Right kidney (tissue), 1 donor: ENCODE measurements at regions not wholly inside any gene's neighbourhood (a gene's known extent, or its start where the extent isn't known, plus 50 kb on each side); places are given as distances from the start of the nearest gene placed in this dataset.
A peak's percentile ranks its signal among the peaks of the same experiment; 100 is the strongest.

ENCODE experiments used
- DNase-seq: peaks from one replicate; pipeline ENCODE4 v3.0.0-alpha.2; 2016

DNA sequence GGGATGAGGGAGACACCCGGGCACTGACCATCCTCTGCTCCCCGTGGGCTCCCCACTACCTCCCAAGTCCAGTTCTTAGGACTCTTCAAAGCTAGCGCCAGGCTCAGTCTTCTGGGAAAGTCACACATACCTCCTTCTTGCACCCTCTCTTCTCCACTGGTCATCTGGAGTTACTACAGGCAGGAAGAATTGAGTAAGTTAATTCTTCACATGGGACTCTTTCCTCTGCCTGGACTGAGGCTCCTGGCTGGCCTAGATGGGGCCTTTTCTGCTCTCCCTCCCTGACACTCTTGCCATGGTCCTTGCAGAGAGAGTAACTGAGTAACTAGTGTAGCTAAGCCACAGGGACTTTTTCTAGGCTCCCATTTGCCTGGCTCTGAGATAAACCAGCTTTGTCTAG is 96.5 kb upstream of the CELF4 start:
- no peak for DNase-seq

DNA sequence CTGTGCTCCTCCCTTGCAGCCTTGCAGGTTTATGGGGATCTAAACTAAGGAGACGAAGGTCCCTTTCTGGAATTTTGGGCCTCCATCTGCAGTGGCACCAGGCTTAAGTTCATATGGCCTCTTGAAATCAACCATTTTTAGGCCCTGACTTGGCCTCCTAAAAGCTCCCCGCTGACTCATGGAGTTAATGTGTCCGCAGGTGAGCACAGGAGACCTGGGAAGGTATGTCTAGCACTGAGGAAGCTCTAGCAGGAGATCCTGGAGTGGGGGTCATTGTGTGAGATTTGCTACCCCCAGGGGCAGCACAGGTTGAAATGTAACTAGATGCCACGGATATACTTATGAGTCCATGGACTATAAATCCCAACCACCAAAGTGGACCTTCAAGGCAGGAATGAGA is 95.9 kb upstream of the CELF4 start:
- DNase-seq = no peak

DNA sequence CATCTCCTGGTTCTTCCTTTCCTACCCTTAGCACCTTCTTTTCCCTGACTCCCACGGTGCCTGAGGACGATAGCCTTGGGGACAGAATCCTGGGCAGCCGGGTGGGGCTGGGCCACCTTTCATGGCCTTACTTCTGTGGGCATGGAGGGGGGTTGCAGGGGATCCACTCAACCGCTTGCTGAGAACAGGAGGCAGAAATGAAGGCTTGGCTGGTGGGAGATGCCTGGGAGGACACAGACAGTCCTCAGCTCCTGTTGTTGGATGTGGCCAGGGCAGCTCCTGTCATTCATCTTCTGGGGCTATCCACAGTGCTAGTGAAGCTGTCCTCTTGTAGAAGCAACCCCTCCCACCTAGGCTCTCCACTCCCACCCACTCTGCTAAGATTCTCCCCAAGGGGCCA is 95.5 kb upstream of the CELF4 start:
- no peak for DNase-seq

DNA sequence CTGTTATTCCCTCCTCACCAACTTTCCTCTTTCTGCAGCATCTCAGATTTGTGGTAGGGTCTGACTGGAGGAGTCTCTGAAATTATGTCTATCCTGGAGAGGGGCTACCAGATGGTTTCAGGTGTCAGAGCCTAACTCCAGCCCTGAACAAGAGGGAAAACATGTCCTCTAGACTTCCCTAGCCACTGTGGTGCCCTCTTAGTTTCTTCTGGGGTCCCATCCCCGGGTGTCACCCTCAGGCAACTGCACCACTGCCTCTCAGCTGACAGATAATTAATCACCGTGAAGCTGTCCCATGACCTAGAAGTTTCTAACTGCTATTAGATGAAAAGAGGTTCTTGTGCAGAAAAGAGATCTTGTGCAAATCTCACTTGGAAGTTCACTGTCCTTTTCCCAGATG is 95.1 kb upstream of the CELF4 start:
- no peak for DNase-seq

DNA sequence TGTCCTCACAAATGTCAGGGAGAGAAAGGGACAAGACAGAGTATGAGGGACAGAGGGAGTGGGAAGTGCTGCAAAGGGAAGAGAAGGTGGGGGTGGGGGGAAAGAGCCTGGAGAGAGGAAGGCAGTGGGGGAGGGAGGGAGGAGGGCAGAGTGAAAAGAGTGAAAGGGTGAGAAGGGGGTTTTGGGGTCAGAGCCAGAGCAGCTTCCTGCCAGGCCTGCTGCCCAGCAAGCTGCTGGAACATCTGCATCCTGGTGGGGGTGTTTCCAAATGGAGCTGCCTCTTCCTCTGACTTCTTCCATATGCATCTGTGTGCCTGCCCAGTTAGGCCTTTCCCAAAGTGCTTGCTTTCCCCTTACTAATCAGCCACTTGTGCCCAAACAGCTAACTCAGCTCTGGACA is 94.3 kb upstream of the CELF4 start:
- no peak for DNase-seq

DNA sequence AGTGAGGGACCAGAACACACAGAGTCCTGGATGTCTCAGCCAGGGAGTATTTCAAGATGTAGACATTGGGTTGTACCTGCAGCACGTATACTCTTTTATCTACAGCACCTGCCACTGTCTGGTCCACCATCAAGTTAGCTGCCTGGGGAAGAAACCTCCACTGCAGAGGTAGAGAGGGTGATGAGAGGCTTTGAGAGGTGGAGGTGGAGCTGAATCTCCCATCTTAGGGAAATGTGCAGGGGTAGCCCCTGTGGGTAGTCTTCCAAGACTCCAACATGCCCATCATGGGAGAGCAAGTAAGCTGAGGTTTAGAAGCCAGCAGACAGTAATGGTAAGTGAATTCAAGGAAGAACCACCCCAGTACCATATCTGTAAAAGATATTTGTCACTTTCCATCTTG is 93.3 kb upstream of the CELF4 start:
- DNase-seq = no peak

DNA sequence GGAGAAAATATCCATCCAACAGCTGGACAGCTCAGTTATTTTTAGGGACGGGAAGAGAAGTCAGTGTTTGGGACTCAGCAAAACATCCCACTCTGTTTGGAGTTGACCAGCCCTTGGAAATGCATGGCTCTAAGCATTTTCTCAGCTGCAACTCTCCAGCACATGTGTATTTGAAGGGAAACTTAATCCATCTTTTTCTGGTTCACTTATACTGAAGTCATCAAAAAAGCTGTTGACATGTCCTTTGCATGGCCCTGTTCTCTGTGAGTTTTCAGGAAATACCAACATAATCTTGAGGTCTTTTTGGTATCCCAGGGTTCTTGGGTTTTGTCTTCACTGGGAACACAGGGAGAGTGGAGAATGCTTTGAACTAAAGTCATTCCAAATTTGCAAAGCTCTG is 91.9 kb upstream of the CELF4 start:
- DNase-seq = no peak

DNA sequence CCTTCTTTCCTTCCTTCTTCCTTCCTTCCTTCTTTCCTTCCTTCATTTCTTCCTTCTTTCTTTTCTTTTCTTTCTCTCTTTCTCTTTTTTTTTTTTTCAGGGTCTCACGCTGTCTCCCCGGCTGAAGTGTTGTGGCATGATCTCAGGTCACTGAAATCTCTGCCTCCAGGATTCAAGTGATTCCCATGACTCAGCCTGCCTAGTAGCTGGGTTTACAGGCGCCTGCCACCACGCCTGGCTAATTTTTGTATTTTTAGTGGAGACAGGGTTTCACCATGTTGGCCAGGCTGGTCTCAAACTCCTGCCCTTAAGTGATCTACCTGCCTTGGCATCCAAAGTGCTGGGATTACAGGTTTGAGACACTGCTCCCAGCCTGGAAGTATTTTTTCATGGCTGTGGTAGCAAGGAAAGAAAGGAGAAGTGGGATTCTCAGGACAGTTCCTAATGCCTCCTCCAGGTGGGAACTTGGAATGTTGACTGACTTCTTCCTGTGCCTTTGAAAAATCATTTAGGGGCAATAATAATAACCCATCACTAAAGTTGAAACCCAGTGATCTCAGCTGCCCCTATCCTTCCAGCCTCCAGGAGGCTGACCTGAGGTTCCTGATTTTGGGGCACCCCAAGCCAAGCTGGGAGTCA is 89.3 kb upstream of the CELF4 start:
- DNase-seq = no peak

DNA sequence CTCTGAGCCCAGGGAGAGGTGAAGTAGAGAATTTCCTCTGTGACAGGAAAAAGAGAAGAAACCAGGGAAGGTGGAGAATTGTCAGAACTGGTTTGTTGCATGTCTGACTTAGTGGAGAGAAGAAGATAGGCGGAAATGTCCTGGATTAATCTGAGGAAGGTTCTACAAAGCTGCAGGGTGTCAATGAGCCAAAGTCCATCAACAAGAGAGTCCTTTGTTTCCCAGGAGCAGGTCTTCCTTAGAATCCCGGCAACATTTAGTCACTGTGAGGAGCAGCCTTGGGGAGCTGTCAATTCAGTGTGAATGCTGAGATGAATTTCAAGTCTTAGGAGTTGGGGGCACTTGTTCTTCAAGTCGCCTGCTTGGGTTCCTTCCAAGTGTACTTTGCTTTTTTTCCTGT is 88.4 kb upstream of the CELF4 start:
- no peak for DNase-seq

DNA sequence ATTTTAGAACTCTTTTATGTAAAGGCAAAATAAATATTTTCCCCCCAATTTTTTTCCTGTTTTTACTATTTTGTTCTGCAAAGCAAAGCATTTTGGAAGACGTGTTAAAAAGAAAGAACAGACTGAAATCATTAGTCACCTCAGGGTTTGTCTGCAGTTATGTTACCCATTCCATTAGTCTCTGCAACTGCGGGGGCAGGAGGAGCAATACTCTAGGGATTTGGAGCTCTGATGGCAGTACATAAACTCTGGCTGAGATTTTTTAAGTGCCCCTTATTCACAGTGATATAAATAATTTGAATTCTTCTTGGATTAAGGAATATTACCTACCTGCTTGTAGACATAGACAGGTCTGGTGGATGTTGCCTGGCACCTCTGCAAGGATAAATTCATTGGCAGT is 88.0 kb upstream of the CELF4 start:
- no peak for DNase-seq

DNA sequence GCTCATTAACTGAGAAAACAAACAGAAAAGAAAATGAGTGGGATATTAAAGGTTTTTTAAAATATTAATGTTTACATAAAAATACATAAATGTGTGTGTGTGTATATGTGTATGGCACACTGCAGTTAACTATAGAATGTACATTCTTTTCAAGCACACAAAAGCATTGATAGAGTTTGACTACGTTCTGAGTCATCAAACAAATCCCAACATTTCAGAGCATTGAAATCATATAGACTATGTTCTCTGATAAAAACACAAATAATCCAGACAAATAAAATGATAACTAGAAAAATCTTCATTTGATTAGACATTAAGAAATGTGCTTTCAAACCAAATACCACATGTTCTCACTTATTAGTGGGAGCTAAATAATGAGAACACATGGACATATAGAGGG is 84.3 kb upstream of the CELF4 start:
- DNase-seq = no peak

DNA sequence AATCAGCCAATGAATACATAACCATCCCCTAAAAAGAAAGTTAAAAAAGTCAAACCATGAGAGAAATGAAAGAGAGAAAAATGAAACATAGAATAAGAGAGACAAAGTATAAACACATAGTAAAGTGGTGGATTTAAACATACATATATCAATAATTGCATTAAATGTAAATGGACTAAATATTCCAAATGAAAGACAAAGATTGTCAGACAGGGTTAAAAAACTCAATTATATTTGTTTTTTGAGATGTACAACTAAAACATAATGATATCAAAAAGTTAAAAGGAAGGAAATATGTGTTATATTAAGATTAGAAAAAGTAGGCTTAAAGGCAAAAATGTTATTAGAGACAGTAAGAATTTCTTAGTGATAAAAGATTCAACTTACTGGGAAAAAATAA is 83.8 kb upstream of the CELF4 start:
- DNase-seq = no peak

DNA sequence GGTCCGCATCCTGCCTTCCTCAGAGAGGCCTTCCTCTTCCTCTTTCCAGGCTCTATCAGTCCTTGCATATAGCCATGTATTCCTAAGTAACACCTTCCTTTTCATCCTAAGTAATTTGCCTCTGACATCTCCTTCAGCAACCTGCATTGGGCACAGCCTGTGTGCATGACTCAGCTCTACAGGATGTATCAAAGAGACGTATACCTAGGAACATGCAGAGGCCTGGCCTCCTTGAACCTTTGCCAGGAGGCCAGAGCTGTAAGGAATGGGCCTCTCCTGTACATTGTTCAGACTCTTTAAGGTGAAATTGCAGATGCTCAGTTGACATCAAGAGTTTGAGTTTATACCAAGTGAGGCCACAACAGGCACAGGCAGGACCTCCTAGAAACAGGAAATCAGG is 76.0 kb upstream of the CELF4 start:
- no peak for DNase-seq

DNA sequence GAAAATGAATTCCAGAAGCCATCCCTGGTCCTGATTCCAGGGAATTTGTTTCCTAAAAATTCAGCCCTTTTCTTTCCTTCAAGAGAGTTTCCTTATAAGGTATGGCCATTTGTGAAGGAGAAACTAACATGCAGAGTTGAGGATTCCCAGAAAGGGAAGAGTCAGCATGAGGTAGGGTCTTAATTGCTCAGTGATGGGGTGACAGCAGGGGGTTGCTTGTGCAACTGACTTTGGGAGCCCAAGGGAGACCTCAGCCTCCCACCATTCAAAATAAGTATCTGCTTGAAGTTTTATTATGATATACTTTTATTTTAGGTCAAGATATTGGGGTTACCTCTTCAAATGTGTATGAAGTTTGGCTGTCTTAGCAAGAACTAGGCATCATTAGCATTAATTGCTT is 74.9 kb upstream of the CELF4 start:
- no peak for DNase-seq

DNA sequence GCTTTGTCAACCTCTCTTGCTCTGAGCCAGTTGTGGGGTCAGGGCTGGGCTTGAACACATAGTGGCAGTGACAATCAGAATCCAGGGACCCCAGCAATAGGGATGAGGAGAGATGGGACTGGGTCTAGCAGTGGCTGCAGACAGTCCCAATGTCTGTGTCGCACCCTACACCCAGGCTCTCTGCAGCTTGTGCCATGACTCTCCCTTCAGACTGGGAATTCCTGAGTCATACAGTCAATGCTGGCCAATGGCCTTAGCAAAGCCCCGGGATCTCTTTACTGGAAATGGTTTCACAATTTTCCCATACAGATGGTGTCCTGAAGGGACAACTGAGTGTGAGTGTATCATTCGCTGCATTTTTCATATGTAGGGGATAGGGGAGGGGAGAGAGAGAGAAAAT is 74.2 kb upstream of the CELF4 start:
- DNase-seq = no peak

DNA sequence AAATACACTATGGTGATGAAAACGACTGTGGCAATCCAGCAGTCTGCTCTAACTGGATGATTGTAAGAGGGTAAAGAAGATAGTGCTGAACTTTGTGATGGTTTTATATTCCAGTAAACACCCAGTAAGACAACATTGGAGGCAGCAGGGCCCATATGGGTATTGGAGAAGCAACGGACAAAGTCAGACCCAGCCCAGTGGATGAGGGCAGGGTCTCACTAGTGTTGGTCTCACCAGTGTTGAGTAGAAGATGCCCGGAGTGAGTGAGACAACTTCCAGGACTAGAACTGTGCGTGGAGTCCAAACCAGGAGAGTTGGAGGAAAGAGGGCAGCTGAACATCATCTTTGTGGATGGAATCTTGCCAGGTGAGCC is 71.9 kb upstream of the CELF4 start:
- no peak for DNase-seq

DNA sequence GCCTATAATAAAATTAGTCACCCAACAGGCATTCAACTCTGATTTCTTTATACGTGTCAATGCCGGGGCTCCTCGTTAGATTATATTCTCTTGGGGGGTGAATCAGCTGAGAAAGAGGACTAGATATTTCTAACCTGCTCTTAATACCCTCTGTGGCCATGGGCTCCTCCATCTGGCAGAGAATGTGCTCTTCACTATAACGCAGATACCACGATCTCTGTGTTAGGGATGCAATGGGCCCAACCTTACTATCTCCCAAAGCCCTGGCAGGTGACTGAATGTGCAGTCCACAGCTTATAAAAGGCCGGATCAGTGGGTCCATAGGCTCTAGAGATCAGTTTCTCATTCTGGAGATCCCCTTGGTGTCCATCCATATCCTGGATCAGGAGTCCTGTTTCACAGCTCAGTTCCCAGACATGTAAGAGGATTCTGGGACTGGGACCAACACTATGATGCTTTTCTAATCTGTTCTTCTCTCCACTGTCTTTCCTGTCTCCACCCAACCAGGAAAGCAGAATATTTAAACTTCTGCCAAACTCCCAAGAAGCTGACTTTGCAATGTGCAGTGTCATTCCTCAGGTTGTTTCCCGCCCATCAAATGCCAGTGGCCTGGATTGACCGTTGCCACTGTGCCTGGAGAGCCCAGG is 71.4 kb upstream of the CELF4 start:
- no peak for DNase-seq

DNA sequence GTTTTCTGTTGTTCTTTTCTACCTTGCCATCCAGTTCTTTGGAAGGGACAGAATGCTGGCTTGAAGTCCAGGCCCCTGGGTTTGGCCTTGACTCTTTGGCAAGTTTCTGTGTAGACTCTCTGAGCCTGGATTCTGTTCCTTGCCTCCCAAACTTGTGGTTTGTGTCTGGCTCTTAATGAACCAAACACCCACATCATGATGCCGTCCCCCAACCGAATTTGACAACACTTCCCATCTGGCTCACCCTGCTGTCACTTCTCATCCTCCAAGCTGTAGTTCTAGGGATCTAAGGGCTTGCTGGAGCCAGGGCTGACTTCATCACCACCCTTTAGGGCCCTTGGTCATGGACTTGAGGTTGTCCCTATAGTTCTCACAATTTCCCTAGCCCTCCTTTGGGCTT is 68.9 kb upstream of the CELF4 start:
- DNase-seq = no peak

DNA sequence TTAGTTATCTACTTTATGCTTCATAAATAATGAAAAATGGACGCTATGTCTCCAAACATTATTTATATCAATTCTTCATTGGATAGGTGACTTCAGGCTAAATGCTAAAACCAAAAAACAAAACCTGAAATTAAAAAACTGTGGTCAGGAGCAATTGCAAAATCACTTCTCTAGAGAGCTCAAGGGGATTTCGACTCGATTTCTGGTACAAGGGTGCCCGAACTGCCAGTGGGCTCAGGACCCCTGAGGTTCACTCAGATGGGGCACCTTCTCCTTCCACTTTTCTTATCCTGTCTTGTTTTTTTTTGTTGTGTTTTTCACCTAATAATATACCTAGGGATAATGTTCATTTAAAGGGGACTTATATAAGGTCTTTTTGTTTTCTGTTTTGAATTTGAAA is 65.8 kb upstream of the CELF4 start:
- no peak for DNase-seq

DNA sequence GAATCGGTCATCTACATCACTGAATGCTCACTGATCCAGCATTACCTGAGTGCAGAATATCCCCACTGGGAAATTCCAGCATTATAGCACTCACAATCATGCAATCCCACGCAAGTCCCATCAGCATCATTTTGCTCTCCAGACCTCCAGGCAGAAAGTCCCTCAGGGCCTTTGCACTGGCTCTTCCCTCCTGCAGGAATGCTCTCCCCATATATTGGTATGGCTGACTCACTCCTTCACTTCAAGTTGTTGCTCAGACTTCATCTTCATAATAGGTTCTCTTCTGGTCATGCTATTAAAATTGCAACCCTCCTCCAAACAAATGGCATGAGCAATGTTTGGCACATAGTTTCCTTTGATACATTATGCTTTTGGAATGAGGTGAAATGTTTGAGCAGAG is 64.7 kb upstream of the CELF4 start:
- DNase-seq = no peak

DNA sequence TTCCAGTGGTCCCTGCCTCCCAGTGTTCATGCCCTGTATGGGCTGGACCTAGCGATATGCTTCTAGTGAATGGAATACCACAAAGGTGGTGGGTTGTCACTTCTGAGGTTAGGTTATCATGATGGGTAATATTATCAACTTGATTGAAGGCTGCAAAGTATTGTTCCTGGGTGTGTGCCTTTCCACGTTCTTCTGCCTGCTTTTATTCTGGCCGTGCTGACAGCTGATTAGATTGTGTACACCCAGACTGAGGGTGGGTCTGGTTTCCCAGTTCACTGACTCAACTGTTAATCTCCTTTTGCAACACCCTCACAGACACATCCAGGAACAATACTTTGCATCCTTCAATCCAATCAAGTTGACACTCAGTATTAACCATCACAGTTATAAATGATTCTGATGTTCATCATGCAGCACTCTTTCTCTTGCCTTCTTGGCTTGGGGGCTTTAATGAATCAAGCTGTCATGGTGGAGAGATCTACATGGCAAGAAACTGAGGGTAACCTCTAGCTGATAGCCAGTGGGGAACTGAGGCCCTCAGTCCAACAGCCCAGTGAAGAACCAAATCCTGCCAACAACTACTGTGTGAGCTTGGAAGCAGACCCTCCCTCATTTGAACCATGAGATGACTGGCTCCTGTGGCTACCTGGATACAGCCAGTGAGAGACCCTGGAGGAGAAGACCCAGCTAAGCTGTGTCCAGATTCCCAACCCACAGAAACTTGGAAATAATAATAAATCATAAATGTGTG is 63.0 kb upstream of the CELF4 start:
- DNase-seq = no peak

DNA sequence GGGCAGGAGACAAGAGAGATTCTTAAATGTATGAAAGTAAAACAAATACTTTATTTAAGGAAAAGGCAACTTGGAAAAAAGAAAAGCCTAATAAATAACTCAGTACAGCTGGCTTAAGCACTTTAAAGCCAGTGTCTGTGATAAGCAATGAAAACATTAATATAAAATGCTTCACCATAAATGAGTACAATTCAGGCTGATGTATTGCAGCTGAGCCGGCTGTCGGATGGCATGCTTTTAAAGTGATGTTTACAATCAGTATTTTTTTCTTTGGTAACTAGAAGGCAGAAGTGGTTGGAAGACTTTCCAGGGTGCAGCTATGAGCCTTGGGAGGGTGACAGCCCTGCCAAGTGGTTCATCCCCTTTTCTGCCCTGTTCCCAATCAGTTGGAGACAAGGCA is 58.7 kb upstream of the CELF4 start:
- DNase-seq = peak; percentile 5

DNA sequence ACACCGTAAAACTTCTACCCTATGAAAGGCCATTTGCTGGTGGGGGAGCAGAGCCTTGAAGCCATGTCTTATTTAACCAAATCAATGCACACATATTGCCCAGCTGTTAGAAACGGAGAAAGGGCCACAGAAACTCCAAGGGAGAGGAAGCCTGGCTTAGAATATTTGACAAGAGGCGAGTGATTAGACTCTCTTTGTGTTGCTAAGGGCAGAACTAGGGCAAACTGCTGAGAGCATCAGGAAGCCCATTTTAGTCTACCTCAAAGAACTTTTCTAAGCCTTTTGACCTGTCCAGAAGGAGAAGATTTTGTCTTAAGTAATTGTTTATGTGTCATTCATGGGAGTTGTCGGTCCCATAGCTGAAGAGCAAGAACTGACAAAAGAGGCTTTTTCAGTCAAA is 54.4 kb upstream of the CELF4 start:
- DNase-seq = no peak

DNA sequence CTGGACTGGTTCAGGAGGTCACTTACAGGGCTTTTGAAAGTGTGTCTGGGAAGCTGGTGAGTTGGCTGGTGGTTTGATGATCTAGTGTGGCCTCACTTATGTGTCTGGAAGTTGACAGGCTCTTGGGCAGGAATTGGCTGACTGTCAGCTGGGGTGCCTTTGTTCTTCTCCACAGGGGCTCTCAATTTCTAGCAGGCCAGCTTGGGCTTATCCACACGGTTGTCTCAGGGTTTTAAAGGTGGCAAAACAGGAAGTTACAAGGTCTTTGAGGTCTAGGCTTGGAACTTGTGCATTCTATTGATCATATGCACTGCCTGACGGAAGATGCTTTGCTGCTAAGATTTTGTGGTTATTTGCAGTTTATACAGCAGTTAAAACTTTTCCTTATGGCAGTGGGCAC is 52.0 kb upstream of the CELF4 start:
- no peak for DNase-seq
